ENCODE measurements at regions not wholly inside any gene's neighbourhood (a gene's known extent, or its start where the extent isn't known, plus 50 kb on each side); places are given as distances from the start of the nearest gene placed in this dataset.

DNA sequence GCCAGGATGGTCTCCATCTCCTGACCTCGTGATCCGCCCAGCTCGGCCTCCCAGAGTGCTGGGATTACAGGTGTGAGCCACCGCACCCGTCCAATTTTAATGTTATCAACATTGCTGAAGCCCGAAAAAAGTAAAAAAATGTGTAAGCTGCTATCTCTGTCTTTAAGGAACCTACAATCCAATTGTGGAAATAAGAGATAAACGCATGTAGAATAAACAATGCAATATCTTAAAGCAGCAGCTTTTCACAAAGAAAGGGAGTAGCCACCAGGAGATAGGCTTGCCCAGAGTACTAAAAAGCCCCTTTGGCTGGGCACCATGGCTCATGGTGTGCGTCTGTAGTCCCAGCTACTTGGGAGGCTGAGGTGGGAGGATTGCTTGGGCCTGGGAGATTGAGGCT, 282.9 kb upstream of the LYZL1 start:
- ChIA-PET POLR2A (ENCODE audit: low non-redundant PET) (no interaction called here), CTCF (no interaction called here)
- TF ChIP-seq, protein P1, sequence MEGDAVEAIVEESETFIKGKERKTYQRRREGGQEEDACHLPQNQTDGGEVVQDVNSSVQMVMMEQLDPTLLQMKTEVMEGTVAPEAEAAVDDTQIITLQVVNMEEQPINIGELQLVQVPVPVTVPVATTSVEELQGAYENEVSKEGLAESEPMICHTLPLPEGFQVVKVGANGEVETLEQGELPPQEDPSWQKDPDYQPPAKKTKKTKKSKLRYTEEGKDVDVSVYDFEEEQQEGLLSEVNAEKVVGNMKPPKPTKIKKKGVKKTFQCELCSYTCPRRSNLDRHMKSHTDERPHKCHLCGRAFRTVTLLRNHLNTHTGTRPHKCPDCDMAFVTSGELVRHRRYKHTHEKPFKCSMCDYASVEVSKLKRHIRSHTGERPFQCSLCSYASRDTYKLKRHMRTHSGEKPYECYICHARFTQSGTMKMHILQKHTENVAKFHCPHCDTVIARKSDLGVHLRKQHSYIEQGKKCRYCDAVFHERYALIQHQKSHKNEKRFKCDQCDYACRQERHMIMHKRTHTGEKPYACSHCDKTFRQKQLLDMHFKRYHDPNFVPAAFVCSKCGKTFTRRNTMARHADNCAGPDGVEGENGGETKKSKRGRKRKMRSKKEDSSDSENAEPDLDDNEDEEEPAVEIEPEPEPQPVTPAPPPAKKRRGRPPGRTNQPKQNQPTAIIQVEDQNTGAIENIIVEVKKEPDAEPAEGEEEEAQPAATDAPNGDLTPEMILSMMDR (conservative IDR thresholded peaks at IDR 0.05; ENCODE audit: low read depth): no peak
- H3K27ac ChIP-seq: no peak overlapping the region
- DNase-seq (ENCODE audit: low spot score): no peak

DNA sequence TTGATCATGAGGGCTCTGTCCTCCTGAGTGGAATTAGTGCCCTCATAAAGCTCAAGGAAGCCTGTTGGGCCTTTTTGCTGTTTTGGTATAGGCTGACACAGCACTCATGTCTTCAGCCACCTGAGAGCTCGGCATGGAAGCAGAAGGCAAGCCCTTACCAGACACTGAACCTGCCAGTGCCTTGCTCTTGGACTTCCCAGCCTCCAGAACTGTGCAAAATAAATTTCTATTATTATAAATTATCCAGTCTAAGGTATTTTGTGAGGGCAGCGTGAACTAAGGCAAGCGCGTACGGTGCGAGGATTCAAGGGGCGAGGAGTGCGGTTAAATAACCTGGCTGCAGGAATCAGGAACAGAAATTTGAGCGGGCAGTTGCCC, 281.5 kb upstream of the LYZL1 start:
- ChIA-PET POLR2A (ENCODE audit: low non-redundant PET) (no interaction called here), CTCF (interaction anchor here (0.8 kb wide), 1 partner anchor 25 kb away, joined by 3 read pairs; no protein-coding TSS in a partner anchor)
- H3K27ac ChIP-seq: no peak overlapping the region
- no peak for DNase-seq (ENCODE audit: low spot score)
- TF ChIP-seq, protein P1 (conservative IDR thresholded peaks at IDR 0.05; ENCODE audit: low read depth): no peak

DNA sequence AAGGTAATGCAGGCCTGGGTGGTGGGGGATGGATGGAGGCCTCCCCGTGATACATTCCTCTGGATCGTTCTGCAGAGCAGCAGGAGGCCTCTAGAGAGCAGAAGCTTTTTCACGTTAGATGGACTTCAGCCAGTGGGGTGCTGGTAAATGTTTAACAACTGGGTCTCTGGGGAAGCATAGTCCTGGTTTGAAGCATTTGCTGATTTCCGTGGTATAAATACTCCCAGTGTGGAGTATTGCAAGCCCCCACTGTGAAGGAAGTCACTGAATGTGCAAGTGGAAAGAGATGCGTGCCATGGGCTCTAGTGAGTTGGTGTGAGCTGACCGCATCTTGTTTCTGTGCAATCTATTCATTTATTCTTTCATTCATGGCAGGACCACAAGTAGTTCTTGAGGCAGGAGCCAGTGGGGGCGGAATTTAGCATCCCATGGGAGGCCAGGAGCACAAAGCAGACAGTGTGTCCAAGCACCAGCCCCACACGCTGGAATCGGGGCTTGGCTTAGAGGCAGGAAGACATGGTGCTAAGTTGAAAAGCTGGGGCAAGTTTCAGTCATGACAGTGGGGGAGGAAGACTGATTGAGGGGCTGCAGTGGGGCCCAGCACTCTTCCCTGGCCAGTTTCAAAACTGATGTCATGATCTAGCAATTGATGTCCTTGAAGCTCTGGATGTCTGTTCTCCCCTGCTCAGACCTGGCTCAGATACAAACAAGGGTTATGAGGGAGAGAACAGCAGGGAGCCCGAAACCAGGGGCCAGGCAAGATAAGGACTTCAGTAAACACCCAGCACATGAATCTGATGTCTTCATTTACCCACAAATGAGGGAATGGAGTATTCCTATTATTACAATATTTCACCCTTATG, 280.9 kb upstream of the LYZL1 start:
- POLR2A ChIA-PET (ENCODE audit: low non-redundant PET): no interaction called here
- no peak overlapping the region for H3K27ac ChIP-seq
- CTCF ChIA-PET: no interaction called here
- TF ChIP-seq, protein P1 (conservative IDR thresholded peaks at IDR 0.05; ENCODE audit: low read depth): no peak
- no peak for DNase-seq (ENCODE audit: low spot score)

DNA sequence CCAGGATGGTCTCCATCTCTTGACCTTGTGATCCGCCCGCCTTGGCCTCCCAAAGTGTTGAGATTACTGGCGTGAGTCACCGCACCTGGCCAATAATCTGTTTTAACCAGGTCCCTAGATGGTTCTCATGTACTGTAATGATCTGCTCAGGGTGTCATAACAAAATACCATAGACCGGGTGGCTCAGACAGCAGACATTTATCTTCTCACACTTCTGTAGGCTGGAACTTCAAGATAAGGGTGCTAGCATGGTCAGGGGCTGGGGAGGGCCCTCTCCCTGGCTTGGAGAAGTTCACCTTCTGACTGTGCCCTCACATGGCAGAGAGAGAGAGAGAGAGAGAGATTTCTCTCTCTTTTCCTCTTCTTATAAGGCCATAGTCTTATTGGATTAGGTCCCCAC, 279.4 kb upstream of the LYZL1 start:
- H3K27ac ChIP-seq: no peak overlapping the region
- TF ChIP-seq, protein P1 (conservative IDR thresholded peaks at IDR 0.05; ENCODE audit: low read depth): no peak
- CTCF ChIA-PET: interaction anchor here (0.7 kb wide), 1 partner anchor 54 kb away, joined by 3 read pairs; no protein-coding TSS in a partner anchor
- POLR2A ChIA-PET (ENCODE audit: low non-redundant PET): no interaction called here
- no peak for DNase-seq (ENCODE audit: low spot score)

DNA sequence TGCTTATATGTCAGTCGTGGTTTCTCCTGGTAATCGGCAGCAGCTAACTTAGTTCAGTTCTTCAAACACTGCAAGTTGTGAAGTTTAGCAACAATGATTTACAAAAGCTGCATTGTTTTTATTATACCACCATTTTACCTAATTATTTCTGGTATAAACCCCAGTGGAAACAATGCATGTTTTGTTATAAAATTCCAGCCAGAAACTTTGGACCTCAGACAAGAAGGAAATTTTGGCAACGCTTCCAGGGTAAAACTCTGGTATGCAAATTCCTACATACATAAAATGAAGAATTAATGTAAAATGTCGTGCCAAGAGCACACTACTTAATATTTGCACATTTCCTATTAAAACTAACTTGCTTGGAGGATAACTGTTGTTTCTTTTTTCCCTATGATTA, 277.4 kb upstream of the LYZL1 start:
- TF ChIP-seq, protein P1 (conservative IDR thresholded peaks at IDR 0.05; ENCODE audit: low read depth): no peak
- DNase-seq (ENCODE audit: low spot score): no peak
- ChIA-PET POLR2A (ENCODE audit: low non-redundant PET) (no interaction called here), CTCF (no interaction called here)
- H3K27ac ChIP-seq: no peak overlapping the region

DNA sequence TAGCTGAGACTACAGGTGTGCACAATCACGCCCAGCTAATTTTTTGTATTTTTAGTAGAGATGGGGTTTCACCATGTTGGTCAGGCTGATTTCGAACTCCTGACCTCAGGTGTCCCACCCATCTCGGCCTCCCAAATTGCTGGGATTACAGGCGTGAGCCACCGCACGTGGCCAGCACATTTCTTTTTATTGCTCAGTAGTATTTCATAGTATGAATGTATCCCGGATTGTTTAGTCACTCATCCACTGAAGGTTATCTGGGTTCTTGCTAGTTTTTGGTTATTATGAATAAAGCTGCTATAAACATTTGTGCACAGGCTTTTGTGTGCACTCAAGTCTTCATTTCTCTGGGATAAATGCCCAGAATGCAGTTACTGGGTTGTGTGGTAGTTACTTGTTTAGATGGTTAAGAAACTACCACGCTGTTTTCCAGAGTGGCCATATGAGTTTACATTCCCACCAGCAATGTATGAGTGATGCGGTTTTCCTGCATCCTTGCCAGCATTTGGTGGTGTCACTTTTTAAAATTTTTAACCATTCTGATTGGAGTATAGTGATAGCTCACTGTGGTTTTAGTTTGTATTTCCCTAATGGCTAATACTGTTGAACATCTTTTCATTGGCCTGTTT, 275.8 kb upstream of the LYZL1 start:
- TF ChIP-seq, protein P1 (conservative IDR thresholded peaks at IDR 0.05; ENCODE audit: low read depth): no peak
- no peak for DNase-seq (ENCODE audit: low spot score)
- H3K27ac ChIP-seq: no peak overlapping the region
- ChIA-PET CTCF (interaction anchor here (0.6 kb wide), 1 partner anchor 54 kb away, joined by 7 read pairs; no protein-coding TSS in a partner anchor), POLR2A (ENCODE audit: low non-redundant PET) (no interaction called here)
